Tibial nerve (tissue), 4 donors: ENCODE measurements at regions not wholly inside any gene's neighbourhood (a gene's known extent, or its start where the extent isn't known, plus 50 kb on each side); places are given as distances from the start of the nearest gene placed in this dataset.
A peak's percentile ranks its signal among the peaks of the same experiment; 100 is the strongest.

Experiments used
- DNase-seq, 2 donors: peaks; one replicate each; pipeline ENCODE4 v3.0.0-alpha.2; 2019; ENCODE audit warnings: low spot score in 2 of 2
- H3K27ac ChIP-seq, 4 donors: fragments of 200-600 bp; sonication (generic) in 3 of 4; one replicate each; pipeline ENCODE4 v1.5.1; 2017 to 2019; ENCODE audit warnings: mild to moderate bottlenecking in 1 of 4
- H3K27me3 ChIP-seq, 2 donors: fragments of 200-600 bp; sonication (generic) in 1 of 2; one replicate each; pipeline versions ENCODE4 v1.5.1 to v1.6.0; 2017 to 2019
- H3K36me3 ChIP-seq, 3 donors: fragments of 200-600 bp; sonication (generic); one replicate each; pipeline ENCODE4 v1.5.1; 2018 to 2019
- H3K4me1 ChIP-seq, 4 donors: fragments of 200-600 bp; sonication (generic) in 3 of 4; one replicate each; pipeline ENCODE4 v1.5.1; 2017 to 2019
- H3K4me3 ChIP-seq, 4 donors: fragments of 200-600 bp; sonication (generic) in 3 of 4; one replicate each; pipeline ENCODE4 v1.5.1; 2017 to 2019; ENCODE audit warnings: mild to moderate bottlenecking in 1 of 4, moderate library complexity in 1 of 4
- H3K9me3 ChIP-seq, 4 donors: fragments of 200-600 bp; sonication (generic) in 3 of 4; one replicate each; pipeline ENCODE4 v1.5.1; 2017 to 2019
- EP300 ChIP-seq, 2 donors: sonication (generic); formaldehyde crosslinking; IDR thresholded peaks; one replicate each; pipeline ENCODE4 v1.6.1; 2017; ENCODE audit warnings: antibody characterized with exemption in 2 of 2, mild to moderate bottlenecking in 1 of 2
- POLR2A ChIP-seq, 2 donors: fragments of 450-650 bp; IDR thresholded peaks; one replicate each; pipeline ENCODE4 v1.6.1; 2017; ENCODE audit warnings: antibody characterized with exemption in 2 of 2, mild to moderate bottlenecking in 2 of 2, moderate library complexity in 2 of 2
- WGBS, 2 donors: methylation state at CpG; one replicate each; pipeline ENCODE4 v1.1.5; 2018; 5-methylcytosine and 5-hydroxymethylcytosine counted together
- TF ChIP-seq, protein P1 (sequence below), 5 experiments: fragments of 200-600 bp in 3 of 5; fragments of 450-650 bp in 2 of 5; sonication (generic) in 3 of 5; IDR thresholded peaks; one replicate each; pipeline ENCODE4 v1.5.1; 2016 to 2019; ENCODE audit warnings: antibody characterized with exemption in 5 of 5, mild to moderate bottlenecking in 3 of 5, moderate library complexity in 2 of 5

DNA sequence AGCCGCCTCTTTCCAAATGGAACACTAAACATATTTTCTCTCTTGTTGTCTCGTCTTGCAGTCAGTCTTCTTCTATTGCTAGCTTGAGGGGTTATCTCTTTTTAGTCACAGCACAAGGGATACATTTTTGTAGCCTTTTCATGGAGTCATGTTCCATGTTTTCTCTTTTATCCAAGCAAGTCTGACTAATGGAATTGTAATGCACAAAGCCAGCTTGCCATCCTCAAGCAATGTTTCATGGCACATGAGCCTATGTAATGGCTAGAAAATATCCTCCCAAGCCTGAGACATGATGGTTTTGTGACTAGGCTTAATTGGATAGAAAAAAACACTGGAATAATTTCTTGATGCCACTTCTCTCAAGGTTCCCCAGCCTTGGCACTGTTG is 414.6 kb upstream of the GOT2 start:
- WGBS, 2 donors = 48 to 59% methylated on average over 2 of the region's 2 CpGs
- Histone ChIP-seq H3K9me3 (no peaks in the 10 kb centered on the region), H3K4me3 (no peak overlapping the region), H3K36me3 (no peaks in the 10 kb centered on the region), H3K4me1 (no peaks in the 10 kb centered on the region), H3K27me3 (no peaks in the 10 kb centered on the region), H3K27ac (no peak overlapping the region)
- TF ChIP-seq, protein P1, sequence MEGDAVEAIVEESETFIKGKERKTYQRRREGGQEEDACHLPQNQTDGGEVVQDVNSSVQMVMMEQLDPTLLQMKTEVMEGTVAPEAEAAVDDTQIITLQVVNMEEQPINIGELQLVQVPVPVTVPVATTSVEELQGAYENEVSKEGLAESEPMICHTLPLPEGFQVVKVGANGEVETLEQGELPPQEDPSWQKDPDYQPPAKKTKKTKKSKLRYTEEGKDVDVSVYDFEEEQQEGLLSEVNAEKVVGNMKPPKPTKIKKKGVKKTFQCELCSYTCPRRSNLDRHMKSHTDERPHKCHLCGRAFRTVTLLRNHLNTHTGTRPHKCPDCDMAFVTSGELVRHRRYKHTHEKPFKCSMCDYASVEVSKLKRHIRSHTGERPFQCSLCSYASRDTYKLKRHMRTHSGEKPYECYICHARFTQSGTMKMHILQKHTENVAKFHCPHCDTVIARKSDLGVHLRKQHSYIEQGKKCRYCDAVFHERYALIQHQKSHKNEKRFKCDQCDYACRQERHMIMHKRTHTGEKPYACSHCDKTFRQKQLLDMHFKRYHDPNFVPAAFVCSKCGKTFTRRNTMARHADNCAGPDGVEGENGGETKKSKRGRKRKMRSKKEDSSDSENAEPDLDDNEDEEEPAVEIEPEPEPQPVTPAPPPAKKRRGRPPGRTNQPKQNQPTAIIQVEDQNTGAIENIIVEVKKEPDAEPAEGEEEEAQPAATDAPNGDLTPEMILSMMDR (IDR thresholded peaks at IDR 0.05) = no peak
- TF ChIP-seq EP300 (IDR thresholded peaks at IDR 0.05) (no peak), POLR2A (IDR thresholded peaks at IDR 0.05) (no peak)
- no peak for DNase-seq

DNA sequence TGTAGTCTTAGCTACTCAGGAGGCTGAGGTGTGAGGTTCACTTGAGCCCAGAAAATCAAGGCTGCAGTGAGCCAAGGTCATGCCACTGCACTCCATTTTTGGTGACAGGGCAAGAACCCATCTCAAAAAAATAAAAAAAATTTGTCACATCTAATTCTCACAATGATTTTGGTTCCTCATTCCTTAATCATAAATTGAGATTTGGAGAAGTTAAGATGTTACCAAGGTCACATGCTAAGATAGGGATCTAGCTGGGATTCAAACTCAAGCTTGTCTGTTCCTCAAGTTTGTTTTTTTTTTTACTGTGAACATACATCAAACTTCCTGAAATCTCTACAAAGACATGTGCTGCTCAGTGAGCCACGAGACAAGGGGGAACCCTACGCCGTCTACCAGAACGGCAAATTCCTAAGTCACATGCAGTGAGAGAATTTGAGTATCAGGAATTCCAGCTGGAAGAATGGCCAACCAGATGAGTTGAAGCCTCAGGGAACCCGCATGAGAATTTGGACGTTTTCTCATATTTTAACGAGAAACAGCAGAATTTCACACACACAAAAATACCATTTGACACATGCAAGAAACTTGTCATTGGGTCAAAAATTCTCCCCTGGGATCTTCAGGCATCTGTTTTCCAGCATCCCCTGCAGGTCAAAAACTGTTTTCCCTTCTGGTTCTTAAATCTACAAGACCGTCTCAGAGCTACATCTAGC is 414.1 kb upstream of the GOT2 start:
- TF ChIP-seq POLR2A (IDR thresholded peaks at IDR 0.05) (no peak), EP300 (IDR thresholded peaks at IDR 0.05) (peak in 1 of 2 donors; percentile 23)
- Histone ChIP-seq H3K4me3 (no peak overlapping the region), H3K27ac (no peak overlapping the region), H3K4me1 (no peaks in the 10 kb centered on the region), H3K36me3 (no peaks in the 10 kb centered on the region), H3K9me3 (no peaks in the 10 kb centered on the region), H3K27me3 (no peaks in the 10 kb centered on the region)
- DNase-seq = peak in 1 of 2 donors; percentile 14
- WGBS, 2 donors = 62 to 73% methylated on average over 8 of the region's 8 CpGs

DNA sequence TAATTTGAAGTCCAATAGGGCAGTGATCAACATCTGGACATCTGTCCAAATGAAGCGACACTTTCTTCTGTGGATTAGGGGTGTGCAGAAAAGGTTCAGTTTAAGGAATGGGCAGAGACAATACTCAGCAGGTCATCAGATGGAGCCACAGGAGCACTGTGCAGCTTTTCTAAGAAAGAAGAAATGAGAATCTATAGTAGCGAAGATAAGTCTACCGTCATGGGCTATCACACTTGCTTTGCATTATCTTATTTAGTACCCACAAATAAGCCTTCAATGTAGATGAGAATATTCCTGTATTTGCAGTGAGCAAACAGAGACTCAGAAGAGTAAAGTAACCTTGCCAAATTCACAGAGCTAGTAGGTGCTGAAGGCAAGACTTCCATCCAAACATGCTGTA is 412.0 kb upstream of the GOT2 start:
- H3K9me3 ChIP-seq = no peaks in the 10 kb centered on the region
- TF ChIP-seq, protein P1 (IDR thresholded peaks at IDR 0.05) = no peak
- TF ChIP-seq POLR2A (IDR thresholded peaks at IDR 0.05) (no peak), EP300 (IDR thresholded peaks at IDR 0.05) (no peak)
- H3K4me3 ChIP-seq = no peak overlapping the region
- 95 to 96% methylated on average over 3 of the region's 3 CpGs for WGBS, 2 donors
- DNase-seq = no peak
- H3K4me1 ChIP-seq = no peaks in the 10 kb centered on the region
- H3K27me3 ChIP-seq = no peaks in the 10 kb centered on the region
- no peak overlapping the region for H3K27ac ChIP-seq
- H3K36me3 ChIP-seq = no peaks in the 10 kb centered on the region

DNA sequence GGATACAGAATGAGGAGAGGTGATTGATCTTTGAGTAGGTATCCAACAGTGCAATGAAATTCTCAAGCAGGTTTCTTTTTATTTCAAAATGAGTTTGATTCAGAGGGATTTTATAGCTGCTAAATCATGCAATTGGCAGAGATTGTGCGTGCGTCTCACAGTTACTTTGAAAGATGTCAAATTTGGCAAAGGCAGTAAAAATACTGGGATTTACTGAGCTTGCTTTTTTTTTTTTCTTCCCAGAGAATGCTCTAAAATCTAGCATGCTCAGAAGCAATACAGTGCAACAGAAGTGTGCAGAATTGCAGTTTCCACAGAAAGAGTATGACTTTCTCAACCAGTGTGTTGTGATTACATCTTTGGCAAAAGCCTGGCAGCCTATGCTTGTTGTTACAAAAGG is 410.7 kb upstream of the GOT2 start:
- no peaks in the 10 kb centered on the region for H3K4me1 ChIP-seq
- H3K4me3 ChIP-seq = no peak overlapping the region
- H3K27ac ChIP-seq = no peak overlapping the region
- no peaks in the 10 kb centered on the region for H3K9me3 ChIP-seq
- no peak for DNase-seq
- H3K36me3 ChIP-seq = no peaks in the 10 kb centered on the region
- WGBS, 2 donors = 28 to 30% methylated on average over 2 of the region's 2 CpGs
- H3K27me3 ChIP-seq = no peaks in the 10 kb centered on the region
- TF ChIP-seq EP300 (IDR thresholded peaks at IDR 0.05) (no peak), POLR2A (IDR thresholded peaks at IDR 0.05) (no peak)
- TF ChIP-seq, protein P1 (IDR thresholded peaks at IDR 0.05) = no peak

DNA sequence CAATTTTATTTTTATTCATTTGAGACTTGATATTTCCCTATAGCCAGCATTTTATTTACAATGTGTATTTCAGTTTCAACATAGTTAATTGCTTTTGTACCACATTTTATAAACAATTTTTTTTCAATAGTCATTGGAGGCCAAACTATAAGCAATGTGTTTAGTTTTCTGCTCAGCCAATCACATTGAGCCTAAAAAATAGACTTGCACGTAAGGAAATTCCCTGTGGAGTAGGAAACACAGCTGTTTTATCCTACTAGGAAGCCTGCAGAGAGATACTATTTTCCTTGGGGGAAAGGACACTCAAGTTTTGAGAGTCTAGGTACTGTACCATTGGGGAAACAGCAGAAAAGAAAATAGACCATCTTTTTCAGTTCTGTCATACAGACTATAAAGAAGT is 410.2 kb upstream of the GOT2 start:
- no peaks in the 10 kb centered on the region for H3K36me3 ChIP-seq
- 34 to 41% methylated on average over 1 of the region's 1 CpG for WGBS, 2 donors
- DNase-seq = no peak
- no peak overlapping the region for H3K4me3 ChIP-seq
- TF ChIP-seq EP300 (IDR thresholded peaks at IDR 0.05) = no peak
- TF ChIP-seq, protein P1 (IDR thresholded peaks at IDR 0.05) = no peak
- TF ChIP-seq POLR2A (IDR thresholded peaks at IDR 0.05) = no peak
- H3K27ac ChIP-seq = no peak overlapping the region
- H3K4me1 ChIP-seq = no peaks in the 10 kb centered on the region
- H3K27me3 ChIP-seq = no peaks in the 10 kb centered on the region
- H3K9me3 ChIP-seq = peaks cover 0 to under 1% (median 0%) of the 10 kb centered on the region in 4 donors
